ENCODE measurements at regions not wholly inside any gene's neighbourhood (a gene's known extent, or its start where the extent isn't known, plus 50 kb on each side); places are given as distances from the start of the nearest gene placed in this dataset.

- ATAC-seq (ENCODE audit: low read depth) (no peak), DNase-seq (ENCODE audit: low spot score in 2 of 2) (no peak)
- H3K4me3 Mint-ChIP-seq = no peak overlapping the region
- H3K36me3 Mint-ChIP-seq = no peaks in the 10 kb centered on the region
- no peaks in the 10 kb centered on the region for H3K9me3 Mint-ChIP-seq
- no peak overlapping the region for H3K27ac Mint-ChIP-seq
- H3K27me3 Mint-ChIP-seq = no peaks in the 10 kb centered on the region
- no peaks in the 10 kb centered on the region for H3K4me1 Mint-ChIP-seq
Measured at GRCh38 chr3:180321534-180321933, 280.4 kb upstream of the TTC14 start.

- DNase-seq (ENCODE audit: low spot score in 2 of 2) (no peak), ATAC-seq (ENCODE audit: low read depth) (no peak)
- Mint-ChIP-seq H3K27me3 (no peaks in the 10 kb centered on the region), H3K4me1 (no peaks in the 10 kb centered on the region), H3K4me3 (no peak overlapping the region), H3K9me3 (no peaks in the 10 kb centered on the region), H3K27ac (no peak overlapping the region), H3K36me3 (no peaks in the 10 kb centered on the region)
Measured at GRCh38 chr3:180322829-180323228, 279.1 kb upstream of the TTC14 start.

GRCh38 chr3:180324791-180325190, 277.2 kb upstream of the TTC14 start:
- no peaks in the 10 kb centered on the region for H3K9me3 Mint-ChIP-seq
- no peak overlapping the region for H3K4me3 Mint-ChIP-seq
- no peak for ATAC-seq (ENCODE audit: low read depth)
- H3K27ac Mint-ChIP-seq = no peak overlapping the region
- H3K27me3 Mint-ChIP-seq = no peaks in the 10 kb centered on the region
- no peaks in the 10 kb centered on the region for H3K4me1 Mint-ChIP-seq
- no peak for DNase-seq (ENCODE audit: low spot score in 2 of 2)
- H3K36me3 Mint-ChIP-seq = no peaks in the 10 kb centered on the region

- Mint-ChIP-seq H3K27me3 (no peaks in the 10 kb centered on the region), H3K27ac (no peak overlapping the region), H3K4me3 (no peak overlapping the region), H3K36me3 (no peaks in the 10 kb centered on the region), H3K4me1 (no peaks in the 10 kb centered on the region), H3K9me3 (no peaks in the 10 kb centered on the region)
- ATAC-seq (ENCODE audit: low read depth) = no peak
- DNase-seq (ENCODE audit: low spot score in 2 of 2) = no peak
Measured at GRCh38 chr3:180325533-180325932, 276.4 kb upstream of the TTC14 start.

- H3K36me3 Mint-ChIP-seq = no peaks in the 10 kb centered on the region
- H3K9me3 Mint-ChIP-seq = no peaks in the 10 kb centered on the region
- no peak for ATAC-seq (ENCODE audit: low read depth)
- no peaks in the 10 kb centered on the region for H3K4me1 Mint-ChIP-seq
- DNase-seq (ENCODE audit: low spot score in 2 of 2) = no peak
- no peaks in the 10 kb centered on the region for H3K27me3 Mint-ChIP-seq
- H3K27ac Mint-ChIP-seq = no peak overlapping the region
- H3K4me3 Mint-ChIP-seq = no peak overlapping the region
Measured at GRCh38 chr3:180325958-180326357, 276.0 kb upstream of the TTC14 start.

GRCh38 chr3:180329187-180329586, 272.8 kb upstream of the TTC14 start:
- no peak for ATAC-seq (ENCODE audit: low read depth)
- no peaks in the 10 kb centered on the region for H3K27me3 Mint-ChIP-seq
- no peak overlapping the region for H3K27ac Mint-ChIP-seq
- no peaks in the 10 kb centered on the region for H3K36me3 Mint-ChIP-seq
- no peaks in the 10 kb centered on the region for H3K9me3 Mint-ChIP-seq
- DNase-seq (ENCODE audit: low spot score in 2 of 2) = no peak
- no peak overlapping the region for H3K4me3 Mint-ChIP-seq
- no peaks in the 10 kb centered on the region for H3K4me1 Mint-ChIP-seq

- Mint-ChIP-seq H3K9me3 (no peaks in the 10 kb centered on the region), H3K36me3 (no peaks in the 10 kb centered on the region), H3K4me3 (no peak overlapping the region), H3K27ac (no peak overlapping the region), H3K27me3 (no peaks in the 10 kb centered on the region), H3K4me1 (no peaks in the 10 kb centered on the region)
- no peak for ATAC-seq (ENCODE audit: low read depth)
- DNase-seq (ENCODE audit: low spot score in 2 of 2) = no peak
Measured at GRCh38 chr3:180329847-180330246, 272.1 kb upstream of the TTC14 start.

GRCh38 chr3:180330440-180330839, 271.5 kb upstream of the TTC14 start:
- Mint-ChIP-seq H3K27ac (no peak overlapping the region), H3K4me3 (no peak overlapping the region), H3K9me3 (no peaks in the 10 kb centered on the region), H3K36me3 (no peaks in the 10 kb centered on the region), H3K4me1 (no peaks in the 10 kb centered on the region), H3K27me3 (no peaks in the 10 kb centered on the region)
- no peak for ATAC-seq (ENCODE audit: low read depth)
- no peak for DNase-seq (ENCODE audit: low spot score in 2 of 2)

- ATAC-seq (ENCODE audit: low read depth) (no peak), DNase-seq (ENCODE audit: low spot score in 2 of 2) (no peak)
- no peaks in the 10 kb centered on the region for H3K27me3 Mint-ChIP-seq
- no peak overlapping the region for H3K27ac Mint-ChIP-seq
- no peaks in the 10 kb centered on the region for H3K4me1 Mint-ChIP-seq
- H3K9me3 Mint-ChIP-seq = no peaks in the 10 kb centered on the region
- H3K4me3 Mint-ChIP-seq = no peak overlapping the region
- no peaks in the 10 kb centered on the region for H3K36me3 Mint-ChIP-seq
Measured at GRCh38 chr3:180332608-180333007, 269.4 kb upstream of the TTC14 start.

- Mint-ChIP-seq H3K27ac (no peak overlapping the region), H3K4me1 (no peaks in the 10 kb centered on the region), H3K36me3 (no peaks in the 10 kb centered on the region), H3K4me3 (no peak overlapping the region), H3K9me3 (no peaks in the 10 kb centered on the region), H3K27me3 (no peaks in the 10 kb centered on the region)
- no peak for ATAC-seq (ENCODE audit: low read depth)
- DNase-seq (ENCODE audit: low spot score in 2 of 2) = no peak
Measured at GRCh38 chr3:180335050-180335449, 266.9 kb upstream of the TTC14 start.

GRCh38 chr3:180340395-180340794, 261.6 kb upstream of the TTC14 start:
- no peaks in the 10 kb centered on the region for H3K36me3 Mint-ChIP-seq
- H3K4me1 Mint-ChIP-seq = no peaks in the 10 kb centered on the region
- H3K27me3 Mint-ChIP-seq = no peaks in the 10 kb centered on the region
- H3K27ac Mint-ChIP-seq = no peak overlapping the region
- H3K4me3 Mint-ChIP-seq = no peak overlapping the region
- H3K9me3 Mint-ChIP-seq = no peaks in the 10 kb centered on the region
- ATAC-seq (ENCODE audit: low read depth) = no peak
- DNase-seq (ENCODE audit: low spot score in 2 of 2) = no peak

- H3K27me3 Mint-ChIP-seq = no peaks in the 10 kb centered on the region
- H3K4me1 Mint-ChIP-seq = no peaks in the 10 kb centered on the region
- no peaks in the 10 kb centered on the region for H3K9me3 Mint-ChIP-seq
- H3K36me3 Mint-ChIP-seq = no peaks in the 10 kb centered on the region
- ATAC-seq (ENCODE audit: low read depth) (no peak), DNase-seq (ENCODE audit: low spot score in 2 of 2) (no peak)
- no peak overlapping the region for H3K4me3 Mint-ChIP-seq
- H3K27ac Mint-ChIP-seq = no peak overlapping the region
Measured at GRCh38 chr3:180341516-180341915, 260.4 kb upstream of the TTC14 start.

GRCh38 chr3:180351601-180352000, 250.4 kb upstream of the TTC14 start:
- H3K4me1 Mint-ChIP-seq = no peaks in the 10 kb centered on the region
- peaks cover 1% of the 10 kb centered on the region for H3K9me3 Mint-ChIP-seq
- no peak for DNase-seq (ENCODE audit: low spot score in 2 of 2)
- H3K27ac Mint-ChIP-seq = no peak overlapping the region
- H3K4me3 Mint-ChIP-seq = no peak overlapping the region
- H3K36me3 Mint-ChIP-seq = no peaks in the 10 kb centered on the region
- peaks cover 4% of the 10 kb centered on the region for H3K27me3 Mint-ChIP-seq
- no peak for ATAC-seq (ENCODE audit: low read depth)

- no peak overlapping the region for H3K4me3 Mint-ChIP-seq
- ATAC-seq (ENCODE audit: low read depth) (no peak), DNase-seq (ENCODE audit: low spot score in 2 of 2) (no peak)
- H3K9me3 Mint-ChIP-seq = peaks cover 1% of the 10 kb centered on the region
- H3K4me1 Mint-ChIP-seq = no peaks in the 10 kb centered on the region
- H3K27me3 Mint-ChIP-seq = peaks cover 4% of the 10 kb centered on the region
- no peaks in the 10 kb centered on the region for H3K36me3 Mint-ChIP-seq
- no peak overlapping the region for H3K27ac Mint-ChIP-seq
Measured at GRCh38 chr3:180352261-180352660, 249.7 kb upstream of the TTC14 start.

- no peaks in the 10 kb centered on the region for H3K4me1 Mint-ChIP-seq
- DNase-seq (ENCODE audit: low spot score in 2 of 2) (no peak), ATAC-seq (ENCODE audit: low read depth) (no peak)
- H3K27ac Mint-ChIP-seq = no peak overlapping the region
- no peak overlapping the region for H3K4me3 Mint-ChIP-seq
- H3K36me3 Mint-ChIP-seq = no peaks in the 10 kb centered on the region
- peaks cover 1% of the 10 kb centered on the region for H3K9me3 Mint-ChIP-seq
- peaks cover 7% of the 10 kb centered on the region for H3K27me3 Mint-ChIP-seq
Measured at GRCh38 chr3:180354214-180354613, 247.7 kb upstream of the TTC14 start.

- H3K27me3 Mint-ChIP-seq = peaks cover 7% of the 10 kb centered on the region
- H3K36me3 Mint-ChIP-seq = no peaks in the 10 kb centered on the region
- peaks cover 3% of the 10 kb centered on the region for H3K9me3 Mint-ChIP-seq
- H3K4me3 Mint-ChIP-seq = no peak overlapping the region
- no peaks in the 10 kb centered on the region for H3K4me1 Mint-ChIP-seq
- no peak for ATAC-seq (ENCODE audit: low read depth)
- no peak for DNase-seq (ENCODE audit: low spot score in 2 of 2)
- no peak overlapping the region for H3K27ac Mint-ChIP-seq
Measured at GRCh38 chr3:180358179-180358578, 243.8 kb upstream of the TTC14 start.

All from memory B cell (primary cell).